ENCODE measurements at regions not wholly inside any gene's neighbourhood (a gene's known extent, or its start where the extent isn't known, plus 50 kb on each side); places are given as distances from the start of the nearest gene placed in this dataset.

DNA sequence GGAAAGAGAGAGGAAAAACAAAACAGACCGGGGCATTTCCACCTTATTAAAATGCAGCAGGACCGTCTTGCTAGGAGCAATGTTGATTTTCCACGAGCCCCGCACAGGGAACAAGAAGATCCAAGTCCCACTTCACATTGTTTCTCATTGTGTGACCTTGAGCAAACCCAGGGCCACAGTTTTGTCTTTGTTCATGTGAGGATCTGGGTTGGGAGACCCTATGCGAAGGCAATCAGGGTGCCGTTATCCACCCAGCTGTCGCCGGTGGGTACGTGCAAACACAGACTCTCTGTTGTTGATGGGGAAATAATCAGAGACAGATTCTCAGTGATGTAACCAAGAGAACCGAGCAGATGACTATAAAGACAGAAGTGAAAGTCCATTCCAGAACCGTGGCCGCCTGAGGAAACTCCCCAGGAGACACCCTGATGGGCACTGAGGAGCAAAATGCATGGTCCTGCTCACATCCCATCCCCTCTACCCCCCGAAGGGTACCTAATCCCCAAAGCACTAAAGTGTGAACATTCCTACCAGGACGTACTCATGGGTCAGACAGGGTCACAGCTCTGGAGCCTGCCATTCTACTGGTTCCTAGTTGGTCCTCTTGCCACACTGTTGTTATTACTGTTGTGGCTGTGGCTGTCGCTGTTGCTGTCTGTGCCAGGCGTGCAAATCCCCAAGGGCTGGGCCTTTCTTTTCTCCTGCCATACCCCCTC is 102.7 kb upstream of the RBPJ start:
- ATAC-seq, result peak in 3 of 4 donors; percentile 66 to 77 (median 73)
- TF ChIP-seq, protein P1, sequence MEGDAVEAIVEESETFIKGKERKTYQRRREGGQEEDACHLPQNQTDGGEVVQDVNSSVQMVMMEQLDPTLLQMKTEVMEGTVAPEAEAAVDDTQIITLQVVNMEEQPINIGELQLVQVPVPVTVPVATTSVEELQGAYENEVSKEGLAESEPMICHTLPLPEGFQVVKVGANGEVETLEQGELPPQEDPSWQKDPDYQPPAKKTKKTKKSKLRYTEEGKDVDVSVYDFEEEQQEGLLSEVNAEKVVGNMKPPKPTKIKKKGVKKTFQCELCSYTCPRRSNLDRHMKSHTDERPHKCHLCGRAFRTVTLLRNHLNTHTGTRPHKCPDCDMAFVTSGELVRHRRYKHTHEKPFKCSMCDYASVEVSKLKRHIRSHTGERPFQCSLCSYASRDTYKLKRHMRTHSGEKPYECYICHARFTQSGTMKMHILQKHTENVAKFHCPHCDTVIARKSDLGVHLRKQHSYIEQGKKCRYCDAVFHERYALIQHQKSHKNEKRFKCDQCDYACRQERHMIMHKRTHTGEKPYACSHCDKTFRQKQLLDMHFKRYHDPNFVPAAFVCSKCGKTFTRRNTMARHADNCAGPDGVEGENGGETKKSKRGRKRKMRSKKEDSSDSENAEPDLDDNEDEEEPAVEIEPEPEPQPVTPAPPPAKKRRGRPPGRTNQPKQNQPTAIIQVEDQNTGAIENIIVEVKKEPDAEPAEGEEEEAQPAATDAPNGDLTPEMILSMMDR (IDR thresholded peaks at IDR 0.05), result no peak
- no peak for TF ChIP-seq POLR2A (IDR thresholded peaks at IDR 0.05)
- peak in 4 of 5 donors; percentile 17 to 58 (median 39) for DNase-seq
- H3K36me3 ChIP-seq, result no peaks in the 10 kb centered on the region
- intact Hi-C loops (cut with DNase I), result no loop called here
- peaks cover 0 to 22% (median 0%) of the 10 kb centered on the region in 12 donors for H3K4me1 ChIP-seq
- H3K27me3 ChIP-seq, result peaks cover 0 to 11% (median 0%) of the 10 kb centered on the region in 9 donors
- 61 to 67% (median 62%) methylated on average over 14 to 16 of the region's 16 CpGs for WGBS, 4 donors
- peak overlapping the region in 6 of 12 donors; percentile 19 to 85 (median 38) for H3K27ac ChIP-seq
- H3K4me3 ChIP-seq, result no peak overlapping the region
- no peaks in the 10 kb centered on the region for H3K9me3 ChIP-seq

DNA sequence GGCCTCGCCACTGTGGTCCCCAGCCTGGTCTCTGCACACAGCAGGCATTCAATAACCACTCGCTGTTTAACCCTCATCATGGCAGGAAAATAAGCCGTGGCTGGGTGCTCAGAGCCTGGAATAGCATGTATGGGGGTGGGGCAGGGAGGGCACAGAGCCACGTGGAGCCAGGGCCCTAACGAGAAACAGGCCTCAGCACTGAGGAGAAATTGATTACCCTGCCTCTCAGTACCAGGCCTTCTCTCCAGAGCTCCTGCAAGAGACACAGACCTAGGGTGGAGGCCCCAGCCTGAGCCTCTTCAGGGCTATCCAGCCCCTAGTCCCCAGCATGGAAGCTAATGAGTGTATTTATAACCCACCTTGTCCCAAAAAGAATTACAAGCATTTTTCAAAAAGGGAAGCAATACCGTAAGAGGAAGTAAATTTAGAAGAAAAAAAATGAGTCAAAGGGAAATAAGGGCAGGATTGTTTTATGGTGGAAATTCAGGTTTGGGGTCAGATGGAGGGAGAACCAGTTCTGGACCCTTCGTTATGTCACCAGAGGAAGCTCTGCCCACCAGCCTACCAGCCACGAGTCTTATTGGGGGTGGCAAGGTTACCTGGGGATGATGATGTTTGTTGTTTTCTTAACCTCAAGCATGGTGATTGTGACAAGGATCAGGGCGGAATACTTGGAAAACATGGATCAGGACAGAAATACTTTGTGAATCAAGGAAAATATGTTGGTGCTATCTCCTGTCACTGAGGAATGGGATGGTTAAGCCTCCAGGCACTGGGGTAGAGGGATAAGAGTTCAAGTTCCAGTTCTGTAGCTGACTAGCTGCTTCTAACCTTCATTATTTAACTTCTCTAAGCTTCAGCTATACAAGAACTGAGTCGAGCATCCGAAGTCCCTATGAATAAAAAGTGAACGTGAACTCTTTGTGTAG is 101.9 kb upstream of the RBPJ start:
- intact Hi-C loops (cut with DNase I), result no loop called here
- peaks cover 0 to 6% (median 0%) of the 10 kb centered on the region in 9 donors for H3K27me3 ChIP-seq
- H3K4me1 ChIP-seq, result peaks cover 0 to 22% (median 0%) of the 10 kb centered on the region in 12 donors
- no peak for DNase-seq
- no peak for TF ChIP-seq POLR2A (IDR thresholded peaks at IDR 0.05)
- H3K36me3 ChIP-seq, result no peaks in the 10 kb centered on the region
- ATAC-seq, result peak in 3 of 4 donors; percentile 12 to 34 (median 20)
- H3K9me3 ChIP-seq, result no peaks in the 10 kb centered on the region
- 67 to 72% (median 70%) methylated on average over 12 of the region's 12 CpGs for WGBS, 4 donors
- H3K27ac ChIP-seq, result peak overlapping the region in 5 of 12 donors; percentile 19 to 85 (median 37)
- H3K4me3 ChIP-seq, result no peak overlapping the region

DNA sequence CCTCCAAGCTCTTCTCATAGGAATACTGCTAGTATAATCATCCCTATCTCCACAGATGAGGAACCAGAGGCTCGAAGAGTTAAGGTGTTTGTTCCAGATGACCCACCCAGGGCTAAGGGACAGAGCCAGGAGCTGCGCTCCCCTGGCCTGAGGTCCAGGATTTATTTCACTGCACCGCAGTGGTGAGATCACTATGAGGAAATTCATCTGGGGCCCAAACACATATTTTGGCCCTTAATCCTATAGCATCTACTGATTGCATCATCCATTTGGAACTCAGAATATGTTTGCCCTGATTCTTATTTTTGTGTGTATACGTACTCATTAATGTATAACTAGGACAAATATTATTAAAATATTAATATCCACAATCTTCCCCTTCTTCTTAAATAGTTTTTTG is 100.1 kb upstream of the RBPJ start:
- no peak overlapping the region for H3K27ac ChIP-seq
- H3K27me3 ChIP-seq, result peaks cover 0 to 4% (median 0%) of the 10 kb centered on the region in 9 donors
- intact Hi-C loops (cut with DNase I), result no loop called here
- WGBS, 4 donors, result 77 to 83% (median 79%) methylated on average over 4 of the region's 4 CpGs
- H3K36me3 ChIP-seq, result no peaks in the 10 kb centered on the region
- no peak for TF ChIP-seq POLR2A (IDR thresholded peaks at IDR 0.05)
- TF ChIP-seq, protein P1 (IDR thresholded peaks at IDR 0.05), result no peak
- no peak for ATAC-seq
- peaks cover 0 to 22% (median 0%) of the 10 kb centered on the region in 12 donors for H3K4me1 ChIP-seq
- H3K4me3 ChIP-seq, result no peak overlapping the region
- H3K9me3 ChIP-seq, result no peaks in the 10 kb centered on the region
- DNase-seq, result no peak

DNA sequence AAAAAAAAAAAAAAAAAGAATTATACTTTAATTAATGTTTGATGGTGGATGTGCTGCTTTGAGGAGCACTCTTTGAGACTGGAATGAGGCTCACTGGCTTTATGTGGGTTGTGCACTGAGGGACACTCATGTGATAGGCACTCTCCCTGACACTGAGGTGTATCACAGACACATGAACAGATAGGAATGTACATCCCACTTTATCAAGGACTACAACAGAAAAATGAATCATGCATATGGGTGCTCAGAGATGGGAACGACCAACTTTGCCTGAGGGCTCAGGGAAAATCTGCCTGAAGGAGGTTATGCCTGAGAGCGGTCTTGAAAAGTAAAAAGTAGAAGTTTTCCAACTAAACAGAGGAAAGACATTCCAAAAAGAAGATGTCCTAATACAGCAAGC is 97.7 kb upstream of the RBPJ start:
- 86 to 94% (median 90%) methylated on average over 2 of the region's 2 CpGs for WGBS, 4 donors
- no peak for ATAC-seq
- Histone ChIP-seq H3K9me3 (no peaks in the 10 kb centered on the region), H3K4me1 (peaks cover 0 to 14% (median 0%) of the 10 kb centered on the region in 12 donors), H3K27me3 (peaks cover 0 to 4% (median 0%) of the 10 kb centered on the region in 9 donors), H3K4me3 (no peak overlapping the region), H3K36me3 (no peaks in the 10 kb centered on the region), H3K27ac (no peak overlapping the region)
- TF ChIP-seq, protein P1 (IDR thresholded peaks at IDR 0.05), result no peak
- no peak for TF ChIP-seq POLR2A (IDR thresholded peaks at IDR 0.05)
- no peak for DNase-seq
- intact Hi-C loops (cut with DNase I), result no loop called here

All from heart left ventricle (tissue), 16 donors.